HepG2 (cell line): ENCODE measurements at regions not wholly inside any gene's neighbourhood (a gene's known extent, or its start where the extent isn't known, plus 50 kb on each side); places are given as distances from the start of the nearest gene placed in this dataset.

Source experiments
- ATAC-seq: fragments of 200-7000 bp; cut with Tn5 transposase; 3 replicates; pipeline ENCODE4 v1.9.1; 2020; ENCODE audit warnings: mild to moderate bottlenecking, moderate library complexity
- BruUV-seq: library from RNA; stranded (reverse); fragments of 400-500 nt; replicated peaks from 2 replicates; lab custom pipeline; 2021; lab: Mats Ljungman, UMichigan
- CTCF ChIA-PET: fragments of 300-600 bp; formaldehyde crosslinking; extraction: SDS; loops from one replicate; lab custom pipeline; 2021; ENCODE audit warnings: low total read pairs, inconsistent platforms, low intra/inter-chr PET ratio; lab: Yijun Ruan, JAX
- POLR2A ChIA-PET: fragments of 350-600 bp; sonication (Branson Sonifier 250); formaldehyde crosslinking; loops from one replicate; lab custom pipeline; 2020; ENCODE audit warnings: antibody characterized with exemption, inconsistent platforms; lab: Yijun Ruan, JAX
- DNase-seq: peaks from one replicate; pipeline ENCODE4 v3.0.0-alpha.2; 2015; ENCODE audit warnings: low spot score
- FAIRE-seq: peaks from 3 replicates; lab custom pipeline; 2011; peaks lifted over from hg19 to GRCh38; lab: Jason Lieb, UNC
- H2AFZ ChIP-seq: one replicate; pipeline ENCODE4 v1.6.1; 2011; ENCODE audit warnings: low read length, inconsistent platforms
- H3K27ac ChIP-seq: fragments of 300-600 bp; 3 replicates; pipeline ENCODE4 v1.8.0; 2011; ENCODE audit warnings: mixed run types, mild to moderate bottlenecking, mixed read lengths, low read length, inconsistent platforms; ENCODE audit not compliant: insufficient read depth; ENCODE audit errors: extremely low read length
- H3K27me3 ChIP-seq, 2 experiments: fragments of 200-600 bp in 1 of 2; 2 replicates in 1 of 2; 3 replicates in 1 of 2; pipeline versions ENCODE4 v1.6.0 to v1.8.0; 2011; ENCODE audit warnings: low read length in 2 of 2, mild to moderate bottlenecking in 2 of 2, moderate library complexity in 2 of 2, inconsistent platforms in 1 of 2; ENCODE audit not compliant: insufficient read depth in 2 of 2, control insufficient read depth in 1 of 2
- H3K36me3 ChIP-seq, 2 experiments: fragments of 200-600 bp in 1 of 2; replicated peaks in 1 of 2; 2 replicates in 1 of 2; 3 replicates in 1 of 2; pipeline versions ENCODE4 v1.5.1 to v1.8.0; 2011; ENCODE audit warnings: low read length in 2 of 2, inconsistent platforms in 1 of 2; ENCODE audit not compliant: insufficient read depth in 2 of 2, control insufficient read depth in 1 of 2
- H3K4me1 ChIP-seq: 2 replicates; pipeline ENCODE4 v1.5.1; 2012; ENCODE audit warnings: low read length, inconsistent platforms; ENCODE audit not compliant: insufficient read depth
- H3K4me2 ChIP-seq: 2 replicates; pipeline ENCODE4 v1.6.0; 2011; ENCODE audit warnings: low read depth, low read length, inconsistent platforms
- H3K4me3 ChIP-seq, 3 experiments: fragments of 200-600 bp in 1 of 3; sonication (generic), shearing (Covaris generic) in 1 of 3; replicated peaks in 1 of 3; 2 replicates each; pipeline ENCODE4 v1.5.1; 2011 to 2016; ENCODE audit warnings: low read length in 3 of 3, inconsistent platforms in 2 of 3, low read depth in 2 of 3, mild to moderate bottlenecking in 2 of 3, control low read depth in 1 of 3, mixed read lengths in 1 of 3; ENCODE audit not compliant: insufficient read depth in 1 of 3
- H3K79me2 ChIP-seq: one replicate; pipeline ENCODE4 v1.6.1; 2011; ENCODE audit warnings: low read length, inconsistent platforms; ENCODE audit not compliant: insufficient read depth
- H3K9ac ChIP-seq: 2 replicates; pipeline ENCODE4 v1.6.0; 2011; ENCODE audit warnings: mild to moderate bottlenecking, low read depth, low read length, inconsistent platforms; ENCODE audit not compliant: insufficient read depth
- H3K9me3 ChIP-seq: 2 replicates; pipeline ENCODE4 v1.5.1; 2012; ENCODE audit warnings: mild to moderate bottlenecking, low read length
- H4K20me1 ChIP-seq: 2 replicates; pipeline ENCODE4 v1.6.0; 2011; ENCODE audit warnings: inconsistent platforms, mild to moderate bottlenecking, low read length, moderate library complexity; ENCODE audit not compliant: insufficient read depth
- CENPT ChIP-seq: sonication (generic); formaldehyde crosslinking; IDR thresholded peaks from 2 replicates; pipeline ENCODE4 v1.8.0; 2022; ENCODE audit warnings: low read depth, mild to moderate bottlenecking, moderate library complexity, missing genetic modification reagents
- GTF2F1 ChIP-seq: fragments of 150-350 bp; IDR thresholded peaks from 2 replicates; pipeline ENCODE4 v1.6.1; 2014; ENCODE audit warnings: low read length
- KLF15 ChIP-seq: sonication (generic); formaldehyde crosslinking; IDR thresholded peaks from 2 replicates; pipeline ENCODE4 v1.8.1; 2023; ENCODE audit warnings: borderline replicate concordance, mild to moderate bottlenecking, inconsistent platforms, missing genetic modification reagents, mixed read lengths
- MAFK ChIP-seq, 2 experiments: IDR thresholded peaks in 1 of 2; conservative IDR thresholded peaks in 1 of 2; 2 replicates each; pipeline ENCODE4 v1.6.1; 2011; ENCODE audit warnings: improper control_type of control experiment in 2 of 2, low read length in 2 of 2
- MBD4 ChIP-seq: IDR thresholded peaks from 2 replicates; pipeline ENCODE4 v1.6.1; 2012; ENCODE audit warnings: low read length, inconsistent platforms, borderline replicate concordance
- MED13 ChIP-seq: sonication (generic); formaldehyde crosslinking; IDR thresholded peaks from 2 replicates; pipeline ENCODE4 v1.5.0; 2020; ENCODE audit warnings: missing genetic modification reagents
- RBFOX2 ChIP-seq: fragments of 200-400 bp; formaldehyde crosslinking; IDR thresholded peaks from 2 replicates; pipeline ENCODE4 v1.6.1; 2017; ENCODE audit warnings: low read depth, mild to moderate bottlenecking, low read length
- RFXAP ChIP-seq: sonication (generic); formaldehyde crosslinking; IDR thresholded peaks from 2 replicates; pipeline ENCODE4 v1.4.0; 2020; ENCODE audit warnings: missing genetic modification reagents, borderline replicate concordance
- in situ Hi-C: cut with HindIII; loops from 2 replicates; pipeline ENCODE4 v1.10.0; 2017; ENCODE audit warnings: low pct_unique_long_range_greater_than_20kb; ENCODE audit not compliant: extremely low pct_ligation_motif_present
- intact Hi-C: fragments of 100-400 bp; cut with micrococcal nuclease; formaldehyde crosslinking; loops from one replicate; pipeline ENCODE4 v1.10.0; 2022; ENCODE audit not compliant: unreplicated experiment
- TF ChIP-seq, protein P1 (sequence below): sonication (generic); formaldehyde crosslinking; IDR thresholded peaks from one replicate; pipeline ENCODE4 v1.5.1; 2020; ENCODE audit warnings: mild to moderate bottlenecking, missing genetic modification reagents; ENCODE audit errors: not compliant biosample characterization
- TF ChIP-seq, protein P2 (sequence below): sonication (generic); formaldehyde crosslinking; IDR thresholded peaks from 2 replicates; pipeline ENCODE4 v1.4.0; 2020; ENCODE audit warnings: missing genetic modification reagents
- TF ChIP-seq, protein P3 (sequence below): sonication (generic); formaldehyde crosslinking; IDR thresholded peaks from 2 replicates; pipeline ENCODE4 v1.4.0; 2020; ENCODE audit warnings: missing genetic modification reagents

DNA sequence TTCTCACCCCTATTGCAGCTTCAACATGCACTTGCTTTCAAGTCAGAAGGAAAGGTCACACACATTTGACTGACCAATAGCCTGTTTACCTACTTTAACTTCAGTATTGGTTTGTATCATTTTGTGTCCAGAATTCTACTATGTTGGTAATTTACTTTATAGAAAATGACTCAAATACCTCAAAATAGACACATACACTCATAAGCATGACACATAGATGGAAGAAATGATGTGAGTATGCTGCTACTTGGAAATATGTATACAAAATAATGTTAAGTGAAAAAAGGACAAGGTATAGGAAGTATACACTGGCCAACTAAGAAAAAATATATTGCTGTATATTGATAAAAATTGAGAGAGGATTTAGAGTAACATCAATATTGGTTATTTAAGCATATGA, 98.8 kb upstream of the CASK start (continued):
- TF ChIP-seq RBFOX2 (no peak), MED13 (CRISPR knock-in tag) (no peak), MBD4 (no peak), RFXAP (CRISPR knock-in tag) (no peak)
- TF ChIP-seq, protein P1, sequence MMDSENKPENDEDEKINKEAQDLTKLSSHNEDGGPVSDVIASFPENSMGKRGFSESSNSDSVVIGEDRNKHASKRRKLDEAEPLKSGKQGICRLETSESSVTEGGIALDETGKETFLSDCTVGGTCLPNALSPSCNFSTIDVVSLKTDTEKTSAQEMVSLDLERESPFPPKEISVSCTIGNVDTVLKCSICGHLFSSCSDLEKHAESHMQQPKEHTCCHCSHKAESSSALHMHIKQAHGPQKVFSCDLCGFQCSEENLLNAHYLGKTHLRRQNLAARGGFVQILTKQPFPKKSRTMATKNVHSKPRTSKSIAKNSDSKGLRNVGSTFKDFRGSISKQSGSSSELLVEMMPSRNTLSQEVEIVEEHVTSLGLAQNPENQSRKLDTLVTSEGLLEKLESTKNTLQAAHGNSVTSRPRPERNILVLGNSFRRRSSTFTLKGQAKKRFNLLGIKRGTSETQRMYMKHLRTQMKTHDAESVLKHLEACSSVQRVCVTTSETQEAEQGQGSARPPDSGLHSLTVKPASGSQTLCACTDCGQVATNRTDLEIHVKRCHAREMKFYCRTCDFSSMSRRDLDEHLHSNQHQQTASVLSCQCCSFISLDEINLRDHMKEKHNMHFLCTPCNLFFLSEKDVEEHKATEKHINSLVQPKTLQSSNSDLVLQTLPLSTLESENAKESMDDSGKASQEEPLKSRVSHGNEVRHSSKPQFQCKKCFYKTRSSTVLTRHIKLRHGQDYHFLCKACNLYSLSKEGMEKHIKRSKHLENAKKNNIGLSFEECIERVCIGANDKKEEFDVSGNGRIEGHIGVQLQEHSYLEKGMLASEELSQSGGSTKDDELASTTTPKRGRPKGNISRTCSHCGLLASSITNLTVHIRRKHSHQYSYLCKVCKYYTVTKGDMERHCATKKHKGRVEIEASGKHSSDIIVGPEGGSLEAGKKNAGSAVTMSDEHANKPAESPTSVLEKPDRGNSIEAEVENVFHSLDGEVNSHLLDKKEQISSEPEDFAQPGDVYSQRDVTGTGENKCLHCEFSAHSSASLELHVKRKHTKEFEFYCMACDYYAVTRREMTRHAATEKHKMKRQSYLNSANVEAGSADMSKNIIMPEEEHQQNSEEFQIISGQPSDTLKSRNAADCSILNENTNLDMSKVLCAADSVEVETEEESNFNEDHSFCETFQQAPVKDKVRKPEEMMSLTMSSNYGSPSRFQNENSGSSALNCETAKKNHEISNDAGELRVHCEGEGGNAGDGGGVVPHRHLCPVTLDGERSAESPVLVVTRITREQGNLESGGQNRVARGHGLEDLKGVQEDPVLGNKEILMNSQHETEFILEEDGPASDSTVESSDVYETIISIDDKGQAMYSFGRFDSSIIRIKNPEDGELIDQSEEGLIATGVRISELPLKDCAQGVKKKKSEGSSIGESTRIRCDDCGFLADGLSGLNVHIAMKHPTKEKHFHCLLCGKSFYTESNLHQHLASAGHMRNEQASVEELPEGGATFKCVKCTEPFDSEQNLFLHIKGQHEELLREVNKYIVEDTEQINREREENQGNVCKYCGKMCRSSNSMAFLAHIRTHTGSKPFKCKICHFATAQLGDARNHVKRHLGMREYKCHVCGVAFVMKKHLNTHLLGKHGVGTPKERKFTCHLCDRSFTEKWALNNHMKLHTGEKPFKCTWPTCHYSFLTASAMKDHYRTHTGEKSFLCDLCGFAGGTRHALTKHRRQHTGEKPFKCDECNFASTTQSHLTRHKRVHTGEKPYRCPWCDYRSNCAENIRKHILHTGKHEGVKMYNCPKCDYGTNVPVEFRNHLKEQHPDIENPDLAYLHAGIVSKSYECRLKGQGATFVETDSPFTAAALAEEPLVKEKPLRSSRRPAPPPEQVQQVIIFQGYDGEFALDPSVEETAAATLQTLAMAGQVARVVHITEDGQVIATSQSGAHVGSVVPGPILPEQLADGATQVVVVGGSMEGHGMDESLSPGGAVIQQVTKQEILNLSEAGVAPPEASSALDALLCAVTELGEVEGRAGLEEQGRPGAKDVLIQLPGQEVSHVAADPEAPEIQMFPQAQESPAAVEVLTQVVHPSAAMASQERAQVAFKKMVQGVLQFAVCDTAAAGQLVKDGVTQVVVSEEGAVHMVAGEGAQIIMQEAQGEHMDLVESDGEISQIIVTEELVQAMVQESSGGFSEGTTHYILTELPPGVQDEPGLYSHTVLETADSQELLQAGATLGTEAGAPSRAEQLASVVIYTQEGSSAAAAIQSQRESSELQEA (CRISPR knock-in tag), result no peak

DNA sequence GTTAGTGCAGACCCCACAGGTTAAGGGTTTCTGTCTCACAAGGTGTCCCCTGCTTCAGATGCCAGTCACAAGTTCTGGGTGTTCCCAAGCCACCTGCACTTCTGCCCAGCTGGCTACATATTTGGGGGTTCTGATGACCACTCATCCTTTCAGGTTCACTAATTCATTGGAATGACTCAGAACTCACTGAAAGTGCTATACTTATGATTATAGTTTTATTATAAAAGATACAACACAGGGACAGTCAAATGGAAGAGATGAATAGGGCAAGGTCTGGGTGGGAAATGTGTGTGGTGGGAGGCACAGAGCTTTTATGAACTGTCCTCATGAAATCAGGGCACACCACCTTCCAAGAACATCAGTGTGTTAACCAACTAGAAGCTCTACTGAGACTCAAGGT, 97.7 kb upstream of the CASK start:
- ChIA-PET POLR2A (no interaction called here), CTCF (no interaction called here)
- H3K79me2 ChIP-seq, result no peaks in the 10 kb centered on the region
- no peaks in the 10 kb centered on the region for H3K36me3 ChIP-seq
- DNase-seq (no peak), FAIRE-seq (no peak), ATAC-seq (no peak)
- H3K9me3 ChIP-seq, result no peaks in the 10 kb centered on the region
- intact Hi-C loops, result no loop called here
- H3K9ac ChIP-seq, result no peak overlapping the region
- H3K4me3 ChIP-seq, result no peak overlapping the region
- no peak overlapping the region for H3K4me2 ChIP-seq
- no peaks in the 10 kb centered on the region for H3K27me3 ChIP-seq
- no peaks in the 10 kb centered on the region for H3K4me1 ChIP-seq
- H2AFZ ChIP-seq, result no peak overlapping the region
- no peaks in the 10 kb centered on the region for H4K20me1 ChIP-seq
- BruUV-seq, result no TSS peak
- no peak overlapping the region for H3K27ac ChIP-seq
- in situ Hi-C loops, result no loop called here
- no peak for TF ChIP-seq CENPT (CRISPR knock-in tag)
- no peak for TF ChIP-seq GTF2F1
- no peak for TF ChIP-seq MAFK (conservative IDR thresholded peaks at IDR 0.05 in 1 of 2, IDR thresholded peaks at IDR 0.05 in 1 of 2; ENCODE audit: low read length in 2 of 2)
- TF ChIP-seq, protein P2, sequence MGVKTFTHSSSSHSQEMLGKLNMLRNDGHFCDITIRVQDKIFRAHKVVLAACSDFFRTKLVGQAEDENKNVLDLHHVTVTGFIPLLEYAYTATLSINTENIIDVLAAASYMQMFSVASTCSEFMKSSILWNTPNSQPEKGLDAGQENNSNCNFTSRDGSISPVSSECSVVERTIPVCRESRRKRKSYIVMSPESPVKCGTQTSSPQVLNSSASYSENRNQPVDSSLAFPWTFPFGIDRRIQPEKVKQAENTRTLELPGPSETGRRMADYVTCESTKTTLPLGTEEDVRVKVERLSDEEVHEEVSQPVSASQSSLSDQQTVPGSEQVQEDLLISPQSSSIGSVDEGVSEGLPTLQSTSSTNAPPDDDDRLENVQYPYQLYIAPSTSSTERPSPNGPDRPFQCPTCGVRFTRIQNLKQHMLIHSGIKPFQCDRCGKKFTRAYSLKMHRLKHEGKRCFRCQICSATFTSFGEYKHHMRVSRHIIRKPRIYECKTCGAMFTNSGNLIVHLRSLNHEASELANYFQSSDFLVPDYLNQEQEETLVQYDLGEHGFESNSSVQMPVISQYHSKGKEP (CRISPR knock-in tag), result no peak
- TF ChIP-seq KLF15 (CRISPR knock-in tag), result no peak
- TF ChIP-seq, protein P3, sequence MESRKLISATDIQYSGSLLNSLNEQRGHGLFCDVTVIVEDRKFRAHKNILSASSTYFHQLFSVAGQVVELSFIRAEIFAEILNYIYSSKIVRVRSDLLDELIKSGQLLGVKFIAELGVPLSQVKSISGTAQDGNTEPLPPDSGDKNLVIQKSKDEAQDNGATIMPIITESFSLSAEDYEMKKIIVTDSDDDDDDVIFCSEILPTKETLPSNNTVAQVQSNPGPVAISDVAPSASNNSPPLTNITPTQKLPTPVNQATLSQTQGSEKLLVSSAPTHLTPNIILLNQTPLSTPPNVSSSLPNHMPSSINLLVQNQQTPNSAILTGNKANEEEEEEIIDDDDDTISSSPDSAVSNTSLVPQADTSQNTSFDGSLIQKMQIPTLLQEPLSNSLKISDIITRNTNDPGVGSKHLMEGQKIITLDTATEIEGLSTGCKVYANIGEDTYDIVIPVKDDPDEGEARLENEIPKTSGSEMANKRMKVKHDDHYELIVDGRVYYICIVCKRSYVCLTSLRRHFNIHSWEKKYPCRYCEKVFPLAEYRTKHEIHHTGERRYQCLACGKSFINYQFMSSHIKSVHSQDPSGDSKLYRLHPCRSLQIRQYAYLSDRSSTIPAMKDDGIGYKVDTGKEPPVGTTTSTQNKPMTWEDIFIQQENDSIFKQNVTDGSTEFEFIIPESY (CRISPR knock-in tag), result no peak
